GM18951 (cell line): ENCODE measurements at regions not wholly inside any gene's neighbourhood (a gene's known extent, or its start where the extent isn't known, plus 50 kb on each side); places are given as distances from the start of the nearest gene placed in this dataset.
"Not testable (repeated sequence)": the region's sequence is repeated elsewhere in the genome, so short reads cannot be mapped to it uniquely, and the experiment has no call there.

Experiments
- POLR2A ChIP-seq: IDR thresholded peaks from 4 replicates; pipeline ENCODE4 v1.6.1; 2011; ENCODE audit warnings: mild to moderate bottlenecking; ENCODE audit not compliant: insufficient read length, insufficient read depth; ENCODE audit errors: extremely low read depth
- in situ Hi-C: fragments of 300-500 bp; cut with MboI; formaldehyde crosslinking; loops from one replicate; pipeline ENCODE4 v1.12.0; 2022; ENCODE audit warnings: low sequenced_read_pairs, mixed read lengths, inconsistent platforms; ENCODE audit not compliant: unreplicated experiment

GRCh38 chr10:9437131-9437530 lies 1382.6 kb downstream of the GATA3 start:
- in situ Hi-C loops: no loop called here
- TF ChIP-seq POLR2A: no peak

- in situ Hi-C loops: no loop called here
- no peak for TF ChIP-seq POLR2A
Observed at GRCh38 chr10:9443758-9444157, 1389.3 kb downstream of the GATA3 start.

- TF ChIP-seq POLR2A: no peak
Observed at GRCh38 chr10:9449530-9449929, 1395.0 kb downstream of the GATA3 start.

GRCh38 chr10:9450801-9451200 lies 1396.3 kb downstream of the GATA3 start:
- in situ Hi-C loops: no loop called here
- TF ChIP-seq POLR2A: no peak

More at GRCh38 chr10:9449530-9449929, 1395.0 kb downstream of the GATA3 start:
- in situ Hi-C loops: no loop called here

- in situ Hi-C loops: no loop called here
- no peak for TF ChIP-seq POLR2A
Observed at GRCh38 chr10:9451211-9451773, 1396.8 kb downstream of the GATA3 start.

- in situ Hi-C loops: no loop called here
- TF ChIP-seq POLR2A: no peak
Observed at GRCh38 chr10:9452056-9452455, 1397.6 kb downstream of the GATA3 start.

- in situ Hi-C loops: not testable (repeated sequence)
Observed at GRCh38 chr10:9453871-9454270, 1399.4 kb downstream of the GATA3 start.

GRCh38 chr10:9469663-9470205 lies 1415.2 kb downstream of the GATA3 start:
- in situ Hi-C loops: no loop called here
- TF ChIP-seq POLR2A: no peak

- in situ Hi-C loops: no loop called here
- TF ChIP-seq POLR2A: no peak
Observed at GRCh38 chr10:9470581-9470980, 1416.1 kb downstream of the GATA3 start.

GRCh38 chr10:9501944-9502343 lies 1447.5 kb downstream of the GATA3 start:
- in situ Hi-C loops: no loop called here
- TF ChIP-seq POLR2A: no peak

GRCh38 chr10:9504227-9504626 lies 1449.7 kb downstream of the GATA3 start:
- in situ Hi-C loops: no loop called here
- no peak for TF ChIP-seq POLR2A

GRCh38 chr10:9505546-9505945 lies 1451.1 kb downstream of the GATA3 start:
- TF ChIP-seq POLR2A: no peak
- in situ Hi-C loops: no loop called here

- TF ChIP-seq POLR2A: no peak
- in situ Hi-C loops: no loop called here
Observed at GRCh38 chr10:9508606-9509005, 1454.1 kb downstream of the GATA3 start.

GRCh38 chr10:9510626-9511025 lies 1456.1 kb downstream of the GATA3 start:
- in situ Hi-C loops: no loop called here
- no peak for TF ChIP-seq POLR2A

GRCh38 chr10:9515922-9516321 lies 1461.4 kb downstream of the GATA3 start:
- no peak for TF ChIP-seq POLR2A
- in situ Hi-C loops: no loop called here

- in situ Hi-C loops: no loop called here
- no peak for TF ChIP-seq POLR2A
Observed at GRCh38 chr10:9535744-9536143, 1481.3 kb downstream of the GATA3 start.
